Right atrium auricular region (tissue), 2 donors: ENCODE measurements at regions not wholly inside any gene's neighbourhood (a gene's known extent, or its start where the extent isn't known, plus 50 kb on each side); places are given as distances from the start of the nearest gene placed in this dataset.

Experiments
- DNase-seq: peaks from one replicate; pipeline ENCODE4 v3.0.0-alpha.2; 2019; ENCODE audit warnings: low spot score
- H3K27ac ChIP-seq, 2 donors: fragments of 200-600 bp; sonication (generic); 1 replicate in 1 of 2; 2 replicates in 1 of 2; pipeline ENCODE4 v1.5.1; 2016 to 2019
- H3K27me3 ChIP-seq, 2 donors: fragments of 200-600 bp; sonication (generic); one replicate each; pipeline versions ENCODE4 v1.5.1 to v1.6.0; 2017 to 2019
- H3K36me3 ChIP-seq: fragments of 200-600 bp; sonication (generic); one replicate; pipeline ENCODE4 v1.5.1; 2016
- H3K4me1 ChIP-seq, 2 donors: fragments of 200-600 bp; sonication (generic); one replicate each; pipeline versions ENCODE4 v1.5.1 to v1.6.0; 2017 to 2019
- H3K4me3 ChIP-seq, 2 donors: fragments of 200-600 bp; sonication (generic); 1 replicate in 1 of 2; 2 replicates in 1 of 2; pipeline ENCODE4 v1.5.1; 2017 to 2019; ENCODE audit warnings: mild to moderate bottlenecking in 1 of 2, moderate library complexity in 1 of 2
- H3K9me3 ChIP-seq, 2 donors: fragments of 200-600 bp; sonication (generic); one replicate each; pipeline ENCODE4 v1.5.1; 2019
- TF ChIP-seq, protein P1 (sequence below), 2 donors: fragments of 200-600 bp; sonication (generic); IDR thresholded peaks; one replicate each; pipeline ENCODE4 v1.5.1; 2019; ENCODE audit warnings: antibody characterized with exemption in 2 of 2

- TF ChIP-seq, protein P1, sequence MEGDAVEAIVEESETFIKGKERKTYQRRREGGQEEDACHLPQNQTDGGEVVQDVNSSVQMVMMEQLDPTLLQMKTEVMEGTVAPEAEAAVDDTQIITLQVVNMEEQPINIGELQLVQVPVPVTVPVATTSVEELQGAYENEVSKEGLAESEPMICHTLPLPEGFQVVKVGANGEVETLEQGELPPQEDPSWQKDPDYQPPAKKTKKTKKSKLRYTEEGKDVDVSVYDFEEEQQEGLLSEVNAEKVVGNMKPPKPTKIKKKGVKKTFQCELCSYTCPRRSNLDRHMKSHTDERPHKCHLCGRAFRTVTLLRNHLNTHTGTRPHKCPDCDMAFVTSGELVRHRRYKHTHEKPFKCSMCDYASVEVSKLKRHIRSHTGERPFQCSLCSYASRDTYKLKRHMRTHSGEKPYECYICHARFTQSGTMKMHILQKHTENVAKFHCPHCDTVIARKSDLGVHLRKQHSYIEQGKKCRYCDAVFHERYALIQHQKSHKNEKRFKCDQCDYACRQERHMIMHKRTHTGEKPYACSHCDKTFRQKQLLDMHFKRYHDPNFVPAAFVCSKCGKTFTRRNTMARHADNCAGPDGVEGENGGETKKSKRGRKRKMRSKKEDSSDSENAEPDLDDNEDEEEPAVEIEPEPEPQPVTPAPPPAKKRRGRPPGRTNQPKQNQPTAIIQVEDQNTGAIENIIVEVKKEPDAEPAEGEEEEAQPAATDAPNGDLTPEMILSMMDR (IDR thresholded peaks at IDR 0.05): no peak
- no peaks in the 10 kb centered on the region for H3K36me3 ChIP-seq
- no peak overlapping the region for H3K4me3 ChIP-seq
- H3K9me3 ChIP-seq: peaks cover 0 to 6% of the 10 kb centered on the region in 2 donors
- H3K4me1 ChIP-seq: no peaks in the 10 kb centered on the region
- H3K27ac ChIP-seq: no peak overlapping the region
- no peaks in the 10 kb centered on the region for H3K27me3 ChIP-seq
- DNase-seq: no peak
These were observed 226.9 kb upstream of the KYNU start for GRCh38 chr2:142650601-142651000.

DNA sequence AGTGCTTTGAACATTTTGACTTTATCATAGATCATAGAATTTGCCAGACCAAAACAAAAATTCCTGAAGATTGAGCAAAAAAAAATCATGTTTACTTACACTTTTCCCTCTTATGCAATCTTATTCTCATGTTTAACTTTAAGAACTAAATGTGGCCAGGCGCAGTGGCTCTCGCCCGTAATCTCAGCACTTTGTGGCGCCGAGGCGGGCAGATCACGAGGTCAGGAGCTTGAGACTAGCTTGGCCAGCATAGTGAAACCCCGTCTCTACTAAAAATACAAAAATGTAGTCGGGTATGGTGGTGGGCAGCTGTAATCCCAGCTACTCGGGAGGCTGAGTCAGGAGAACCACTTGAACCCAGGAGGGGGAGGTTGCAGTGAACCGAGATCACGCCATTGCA is 227.9 kb upstream of the KYNU start:
- Histone ChIP-seq H3K27ac (no peak overlapping the region), H3K4me1 (no peaks in the 10 kb centered on the region), H3K27me3 (no peaks in the 10 kb centered on the region), H3K36me3 (no peaks in the 10 kb centered on the region), H3K4me3 (no peak overlapping the region), H3K9me3 (peaks cover 0 to 6% of the 10 kb centered on the region in 2 donors)
- no peak for DNase-seq
- TF ChIP-seq, protein P1 (IDR thresholded peaks at IDR 0.05): no peak

DNA sequence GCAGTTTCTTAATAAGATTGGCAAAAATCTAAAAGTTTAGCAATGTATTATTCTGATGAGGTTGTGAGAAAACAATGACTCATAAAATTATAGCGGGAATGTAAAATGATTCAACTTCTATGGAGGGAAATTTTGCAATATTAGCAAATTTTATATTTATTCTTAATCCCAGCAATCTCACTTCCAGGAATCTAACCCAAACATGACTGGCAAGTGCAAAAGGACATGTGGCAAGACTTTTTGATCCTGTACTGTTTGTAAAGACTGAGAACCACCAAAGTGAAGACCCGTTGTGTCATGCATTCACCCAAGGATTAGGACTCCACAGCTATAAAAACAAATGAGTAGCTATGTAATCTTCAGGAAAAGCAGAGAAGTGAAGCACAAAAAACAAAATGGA is 234.8 kb upstream of the KYNU start:
- H3K4me3 ChIP-seq: no peak overlapping the region
- peaks cover 0 to 11% of the 10 kb centered on the region in 2 donors for H3K9me3 ChIP-seq
- no peaks in the 10 kb centered on the region for H3K36me3 ChIP-seq
- no peak overlapping the region for H3K27ac ChIP-seq
- TF ChIP-seq, protein P1 (IDR thresholded peaks at IDR 0.05): no peak
- H3K27me3 ChIP-seq: no peaks in the 10 kb centered on the region
- no peak for DNase-seq
- no peaks in the 10 kb centered on the region for H3K4me1 ChIP-seq

DNA sequence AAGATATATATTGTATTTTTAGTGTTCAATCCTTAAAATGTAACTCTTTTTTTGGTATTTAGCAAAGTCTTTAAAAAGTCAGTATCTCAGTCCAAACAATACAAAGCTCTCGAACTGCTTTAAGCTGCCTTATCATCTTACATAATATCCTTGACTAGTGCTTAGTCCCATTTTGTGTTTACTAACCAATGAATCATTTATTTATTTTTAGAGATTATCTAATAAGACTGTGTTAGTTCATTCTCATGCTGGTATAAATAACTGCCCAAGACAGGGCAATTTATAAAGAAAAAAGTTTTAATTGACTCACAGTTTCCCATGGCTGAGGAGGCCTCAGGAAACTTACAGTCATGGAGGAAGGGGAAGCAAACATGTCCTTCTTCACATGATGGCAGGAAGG is 248.3 kb upstream of the KYNU start:
- H3K27me3 ChIP-seq: no peaks in the 10 kb centered on the region
- H3K9me3 ChIP-seq: no peaks in the 10 kb centered on the region
- DNase-seq: no peak
- no peak overlapping the region for H3K4me3 ChIP-seq
- no peaks in the 10 kb centered on the region for H3K4me1 ChIP-seq
- H3K27ac ChIP-seq: no peak overlapping the region
- TF ChIP-seq, protein P1 (IDR thresholded peaks at IDR 0.05): no peak
- no peaks in the 10 kb centered on the region for H3K36me3 ChIP-seq

DNA sequence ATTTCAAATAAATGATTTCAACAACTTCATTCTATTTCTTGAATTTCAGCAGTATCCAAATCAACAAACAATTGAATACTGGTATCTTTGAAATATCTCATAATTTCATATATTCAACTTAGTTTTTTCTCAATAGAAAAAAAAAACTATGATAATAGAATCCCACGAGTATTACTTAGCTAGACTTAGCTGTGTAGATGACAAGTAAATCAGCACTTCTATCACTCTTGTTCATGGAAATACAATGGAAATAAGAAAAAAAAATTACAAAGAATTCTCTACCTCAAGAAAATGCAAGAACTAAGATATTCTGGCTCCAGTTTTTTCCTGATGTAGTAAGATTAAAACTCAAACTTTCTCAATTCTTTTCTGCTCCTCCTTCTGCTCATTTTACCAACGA is 256.2 kb upstream of the KYNU start:
- no peaks in the 10 kb centered on the region for H3K9me3 ChIP-seq
- H3K4me3 ChIP-seq: no peak overlapping the region
- H3K27me3 ChIP-seq: no peaks in the 10 kb centered on the region
- no peak for DNase-seq
- no peaks in the 10 kb centered on the region for H3K4me1 ChIP-seq
- no peak overlapping the region for H3K27ac ChIP-seq
- no peaks in the 10 kb centered on the region for H3K36me3 ChIP-seq
- TF ChIP-seq, protein P1 (IDR thresholded peaks at IDR 0.05): no peak

DNA sequence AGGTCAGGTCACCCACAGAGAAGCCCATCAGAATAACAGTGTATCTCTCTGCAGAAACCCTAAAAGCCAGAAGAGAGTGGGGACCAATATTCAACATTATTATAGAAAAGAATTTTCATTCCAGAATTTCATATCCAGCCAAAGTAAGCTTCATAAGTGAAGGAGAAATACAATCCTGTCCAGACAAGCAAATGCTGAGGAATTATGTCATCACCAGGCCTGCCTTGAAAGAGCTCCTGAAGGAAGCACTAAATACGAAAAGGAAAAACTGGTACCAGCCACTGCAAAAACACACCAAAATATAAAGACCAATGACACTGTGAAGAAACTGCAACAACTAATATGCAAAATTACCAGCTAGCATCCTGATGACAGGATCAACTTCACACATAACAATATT is 260.0 kb upstream of the KYNU start:
- DNase-seq: no peak
- Histone ChIP-seq H3K9me3 (no peaks in the 10 kb centered on the region), H3K27me3 (no peaks in the 10 kb centered on the region), H3K27ac (no peak overlapping the region), H3K36me3 (no peaks in the 10 kb centered on the region), H3K4me1 (no peaks in the 10 kb centered on the region), H3K4me3 (no peak overlapping the region)
- TF ChIP-seq, protein P1 (IDR thresholded peaks at IDR 0.05): no peak
